Ishikawa (cell line): ENCODE measurements at regions not wholly inside any gene's neighbourhood (a gene's known extent, or its start where the extent isn't known, plus 50 kb on each side); places are given as distances from the start of the nearest gene placed in this dataset.

ENCODE experiments used
- CEBPB ChIP-seq: IDR thresholded peaks from 2 replicates; pipeline ENCODE4 v1.6.1; 2012
- CREB1 ChIP-seq: IDR thresholded peaks from 2 replicates; pipeline ENCODE4 v1.6.1; 2012; ENCODE audit warnings: low read depth
- EGR1 ChIP-seq: IDR thresholded peaks from 2 replicates; pipeline ENCODE4 v1.6.1; 2012
- EP300 ChIP-seq: IDR thresholded peaks from 2 replicates; pipeline ENCODE4 v1.6.1; 2012; ENCODE audit warnings: borderline replicate concordance
- FOXM1 ChIP-seq: IDR thresholded peaks from 2 replicates; pipeline ENCODE4 v1.6.1; 2012; ENCODE audit warnings: low read depth, borderline replicate concordance
- NFIC ChIP-seq: IDR thresholded peaks from 2 replicates; pipeline ENCODE4 v1.6.1; 2012
- RAD21 ChIP-seq: IDR thresholded peaks from 2 replicates; pipeline ENCODE4 v1.6.1; 2012; ENCODE audit warnings: low read depth
- TAF1 ChIP-seq: IDR thresholded peaks from 2 replicates; pipeline ENCODE4 v1.6.1; 2012; ENCODE audit warnings: low read depth, mild to moderate bottlenecking
- TCF12 ChIP-seq: IDR thresholded peaks from 2 replicates; pipeline ENCODE4 v1.6.1; 2012; ENCODE audit warnings: low read depth
- TEAD4 ChIP-seq: IDR thresholded peaks from 2 replicates; pipeline ENCODE4 v1.6.1; 2012
- YY1 ChIP-seq: IDR thresholded peaks from 2 replicates; pipeline ENCODE4 v1.6.1; 2012; ENCODE audit warnings: low read depth
- ZBTB7A ChIP-seq: IDR thresholded peaks from 2 replicates; pipeline ENCODE4 v1.6.1; 2012; ENCODE audit warnings: low read depth
- TF ChIP-seq, protein P1 (sequence below): IDR thresholded peaks from 2 replicates; pipeline ENCODE4 v1.6.1; 2012; ENCODE audit warnings: low read depth, mild to moderate bottlenecking
- TF ChIP-seq, protein P2 (sequence below): IDR thresholded peaks from 2 replicates; pipeline ENCODE4 v1.6.1; 2012
- TF ChIP-seq, protein P3 (sequence below): IDR thresholded peaks from 2 replicates; pipeline ENCODE4 v1.6.1; 2012

DNA sequence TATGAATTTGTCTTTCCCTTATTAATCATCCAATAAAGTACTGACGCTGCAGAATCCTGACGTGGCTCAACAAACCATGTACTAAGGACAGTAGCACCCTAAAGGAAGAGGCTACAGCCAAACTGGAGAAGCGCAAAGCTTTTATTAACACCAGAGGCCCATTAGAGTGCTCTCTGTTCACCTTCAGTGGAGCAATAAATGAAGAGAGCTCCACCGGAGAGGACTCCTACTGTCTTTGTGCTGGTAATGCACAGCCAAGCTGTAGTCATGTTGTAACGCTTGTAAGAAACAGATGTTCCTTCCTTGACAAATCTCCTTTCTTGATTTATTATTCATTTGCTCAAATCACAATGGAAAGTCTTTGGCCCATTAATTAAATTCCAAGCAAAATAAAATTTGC lies 220.7 kb upstream of the RRP15 start:
- TF ChIP-seq NFIC (no peak), TAF1 (no peak), ZBTB7A (no peak)
- TF ChIP-seq, protein P1, sequence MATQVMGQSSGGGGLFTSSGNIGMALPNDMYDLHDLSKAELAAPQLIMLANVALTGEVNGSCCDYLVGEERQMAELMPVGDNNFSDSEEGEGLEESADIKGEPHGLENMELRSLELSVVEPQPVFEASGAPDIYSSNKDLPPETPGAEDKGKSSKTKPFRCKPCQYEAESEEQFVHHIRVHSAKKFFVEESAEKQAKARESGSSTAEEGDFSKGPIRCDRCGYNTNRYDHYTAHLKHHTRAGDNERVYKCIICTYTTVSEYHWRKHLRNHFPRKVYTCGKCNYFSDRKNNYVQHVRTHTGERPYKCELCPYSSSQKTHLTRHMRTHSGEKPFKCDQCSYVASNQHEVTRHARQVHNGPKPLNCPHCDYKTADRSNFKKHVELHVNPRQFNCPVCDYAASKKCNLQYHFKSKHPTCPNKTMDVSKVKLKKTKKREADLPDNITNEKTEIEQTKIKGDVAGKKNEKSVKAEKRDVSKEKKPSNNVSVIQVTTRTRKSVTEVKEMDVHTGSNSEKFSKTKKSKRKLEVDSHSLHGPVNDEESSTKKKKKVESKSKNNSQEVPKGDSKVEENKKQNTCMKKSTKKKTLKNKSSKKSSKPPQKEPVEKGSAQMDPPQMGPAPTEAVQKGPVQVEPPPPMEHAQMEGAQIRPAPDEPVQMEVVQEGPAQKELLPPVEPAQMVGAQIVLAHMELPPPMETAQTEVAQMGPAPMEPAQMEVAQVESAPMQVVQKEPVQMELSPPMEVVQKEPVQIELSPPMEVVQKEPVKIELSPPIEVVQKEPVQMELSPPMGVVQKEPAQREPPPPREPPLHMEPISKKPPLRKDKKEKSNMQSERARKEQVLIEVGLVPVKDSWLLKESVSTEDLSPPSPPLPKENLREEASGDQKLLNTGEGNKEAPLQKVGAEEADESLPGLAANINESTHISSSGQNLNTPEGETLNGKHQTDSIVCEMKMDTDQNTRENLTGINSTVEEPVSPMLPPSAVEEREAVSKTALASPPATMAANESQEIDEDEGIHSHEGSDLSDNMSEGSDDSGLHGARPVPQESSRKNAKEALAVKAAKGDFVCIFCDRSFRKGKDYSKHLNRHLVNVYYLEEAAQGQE, result no peak
- TF ChIP-seq, protein P2, sequence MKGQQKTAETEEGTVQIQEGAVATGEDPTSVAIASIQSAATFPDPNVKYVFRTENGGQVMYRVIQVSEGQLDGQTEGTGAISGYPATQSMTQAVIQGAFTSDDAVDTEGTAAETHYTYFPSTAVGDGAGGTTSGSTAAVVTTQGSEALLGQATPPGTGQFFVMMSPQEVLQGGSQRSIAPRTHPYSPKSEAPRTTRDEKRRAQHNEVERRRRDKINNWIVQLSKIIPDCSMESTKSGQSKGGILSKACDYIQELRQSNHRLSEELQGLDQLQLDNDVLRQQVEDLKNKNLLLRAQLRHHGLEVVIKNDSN, result no peak

DNA sequence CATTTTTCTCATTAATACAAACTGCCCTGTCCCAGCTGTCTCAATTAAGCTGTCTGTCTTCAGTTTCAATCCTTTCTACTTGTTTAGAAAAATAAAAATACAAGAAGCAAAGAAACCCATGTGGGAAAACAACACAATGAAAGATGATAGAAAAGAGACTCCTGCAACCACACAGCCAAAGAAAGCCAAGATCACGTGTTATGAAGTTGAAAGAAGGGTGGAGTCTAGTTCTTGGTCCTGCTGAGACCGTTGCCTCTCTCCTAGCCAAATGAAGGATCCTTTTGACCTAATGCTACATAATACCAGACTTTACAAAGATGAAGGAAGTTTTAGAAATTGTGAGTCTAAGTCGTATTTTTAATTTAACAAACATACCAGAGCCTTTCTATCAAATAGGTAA lies 218.8 kb upstream of the RRP15 start:
- TF ChIP-seq, protein P3, sequence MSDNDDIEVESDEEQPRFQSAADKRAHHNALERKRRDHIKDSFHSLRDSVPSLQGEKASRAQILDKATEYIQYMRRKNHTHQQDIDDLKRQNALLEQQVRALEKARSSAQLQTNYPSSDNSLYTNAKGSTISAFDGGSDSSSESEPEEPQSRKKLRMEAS, result no peak
- TF ChIP-seq, protein P1, result no peak
- TF ChIP-seq YY1 (no peak), EP300 (no peak), NFIC (no peak), CEBPB (no peak), RAD21 (no peak), FOXM1 (no peak), EGR1 (no peak), TEAD4 (no peak)

DNA sequence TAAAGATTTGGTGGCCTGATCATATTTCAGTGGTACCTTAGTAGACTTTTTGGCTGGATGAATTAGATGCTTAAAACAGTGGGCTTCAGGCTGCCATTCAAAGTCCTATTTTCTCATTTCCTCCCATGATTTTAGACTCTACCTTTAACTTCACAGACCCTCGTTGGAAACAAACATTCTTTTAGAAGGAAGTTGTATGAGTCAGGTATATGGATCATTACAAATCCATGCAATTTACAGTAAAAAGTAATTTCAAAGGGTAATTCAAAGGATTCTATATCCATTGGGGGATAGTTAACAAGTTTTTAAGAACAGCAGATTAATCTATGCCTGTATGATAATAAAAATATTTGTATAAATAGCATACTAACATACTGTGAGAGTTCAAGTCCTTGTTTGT lies 216.9 kb upstream of the RRP15 start:
- TF ChIP-seq ZBTB7A (no peak), NFIC (no peak), RAD21 (no peak)

DNA sequence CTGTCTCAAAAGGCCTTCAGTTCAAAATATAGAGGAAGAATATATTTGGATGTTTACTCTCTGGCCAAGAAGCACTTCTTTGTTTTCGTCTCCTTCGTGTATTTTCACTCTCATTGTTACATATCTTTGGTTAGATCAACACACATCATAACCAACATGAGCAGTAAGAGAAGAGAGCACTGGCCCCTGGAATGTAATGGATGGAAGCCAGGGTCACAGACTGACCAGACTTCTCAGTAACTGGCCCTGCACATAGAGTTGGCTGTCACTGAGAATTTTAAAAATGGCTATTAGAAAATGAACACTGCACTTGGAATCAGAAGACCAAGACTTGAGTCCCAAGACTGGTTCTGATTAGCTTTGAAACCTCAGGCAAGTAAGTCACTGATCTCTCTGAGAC lies 215.9 kb upstream of the RRP15 start:
- TF ChIP-seq NFIC, result no peak
- no peak for TF ChIP-seq ZBTB7A
- TF ChIP-seq, protein P3, result no peak
- no peak for TF ChIP-seq YY1
- TF ChIP-seq EP300, result no peak
- TF ChIP-seq, protein P2, result no peak
- TF ChIP-seq, protein P1, result no peak
- TF ChIP-seq EGR1, result no peak
- TF ChIP-seq CEBPB, result no peak
- no peak for TF ChIP-seq TCF12
- no peak for TF ChIP-seq TEAD4
- no peak for TF ChIP-seq CREB1
- no peak for TF ChIP-seq FOXM1
- TF ChIP-seq TAF1, result no peak
- TF ChIP-seq RAD21, result no peak

DNA sequence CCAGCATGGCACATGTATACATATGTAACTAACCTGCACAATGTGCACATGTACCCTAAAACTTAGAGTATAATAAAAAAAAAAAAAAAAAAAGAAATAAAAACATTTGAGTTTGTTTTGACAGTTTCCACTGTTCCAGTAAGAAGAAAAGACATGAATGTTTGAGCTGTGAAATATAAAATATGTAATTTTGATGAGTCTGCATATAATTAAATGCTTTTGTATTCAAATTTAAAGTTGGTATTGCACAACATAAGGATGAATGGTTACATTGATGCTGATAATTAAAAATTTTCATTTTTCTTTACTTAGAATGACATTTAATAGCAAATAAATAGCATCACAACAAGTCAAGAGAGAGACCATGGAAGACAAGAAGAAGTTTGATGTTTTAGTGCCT lies 212.0 kb upstream of the RRP15 start:
- TF ChIP-seq NFIC, result no peak
- TF ChIP-seq RAD21, result no peak
- no peak for TF ChIP-seq EP300
- TF ChIP-seq, protein P1, result no peak
- TF ChIP-seq FOXM1, result no peak
- TF ChIP-seq CEBPB, result no peak
- TF ChIP-seq, protein P3, result no peak
